Kidney (tissue), 13 donors: ENCODE measurements at regions not wholly inside any gene's neighbourhood (a gene's known extent, or its start where the extent isn't known, plus 50 kb on each side); places are given as distances from the start of the nearest gene placed in this dataset.

Experiments used
- DNase-seq, 5 donors: peaks; one replicate each; pipeline ENCODE4 v3.0.0-alpha.2; 2013 to 2020
- FAIRE-seq: peaks from 2 replicates; lab custom pipeline; 2012; peaks lifted over from hg19 to GRCh38; lab: Jason Lieb, UNC
- H3K27ac ChIP-seq, 2 donors: one replicate each; pipeline ENCODE4 v1.7.0; 2013; ENCODE audit warnings: low read depth in 2 of 2, low read length in 2 of 2, inconsistent platforms in 1 of 2
- H3K27me3 ChIP-seq: one replicate; pipeline ENCODE4 v1.7.1; 2013; ENCODE audit warnings: low read length, inconsistent platforms; ENCODE audit not compliant: control insufficient read depth, insufficient read depth
- H3K36me3 ChIP-seq, 3 donors: one replicate each; pipeline versions ENCODE4 v1.7.0 to v1.7.1; 2013; ENCODE audit warnings: low read length in 3 of 3, control low read depth in 1 of 3, inconsistent platforms in 1 of 3; ENCODE audit not compliant: insufficient read depth in 3 of 3, control insufficient read depth in 2 of 3
- H3K4me1 ChIP-seq, 3 donors: one replicate each; pipeline versions ENCODE4 v1.7.0 to v1.7.1; 2013; ENCODE audit warnings: low read length in 3 of 3, inconsistent platforms in 1 of 3, low read depth in 1 of 3; ENCODE audit not compliant: control insufficient read depth in 2 of 3, insufficient read depth in 2 of 3
- H3K4me3 ChIP-seq, 3 donors: one replicate each; pipeline versions ENCODE4 v1.7.0 to v1.8.1; 2013; ENCODE audit warnings: low read length in 3 of 3, control low read depth in 1 of 3, inconsistent platforms in 1 of 3
- H3K9ac ChIP-seq, 3 donors: one replicate each; pipeline versions ENCODE4 v1.7.0 to v1.7.1; 2013; ENCODE audit warnings: low read length in 3 of 3, control low read depth in 1 of 3, inconsistent platforms in 1 of 3
- H3K9me3 ChIP-seq, 3 donors: one replicate each; pipeline versions ENCODE4 v1.7.0 to v1.7.1; 2013; ENCODE audit warnings: low read length in 3 of 3, control low read depth in 1 of 3, inconsistent platforms in 1 of 3; ENCODE audit not compliant: control insufficient read depth in 2 of 3, insufficient read depth in 1 of 3
- intact Hi-C: fragments of 100-400 bp; cut with DNase I; formaldehyde crosslinking; loops from one replicate; pipeline ENCODE4 v1.11.1; 2022
- TF ChIP-seq, protein P1 (sequence below): IDR thresholded peaks from 3 replicates; pipeline ENCODE4 v1.5.1; 2012; ENCODE audit warnings: mild to moderate bottlenecking, moderate library complexity, borderline replicate concordance; ENCODE audit not compliant: insufficient read depth; ENCODE audit errors: extremely low read depth
- donor health status: control.
- donor health status: control.
- donor health status: control.
- donor health status: control.
- donor health status: control.
- donor health status: DM: yes; HTN: yes; CAD: no.
- donor health status: Normal renal cell carcinoma (clear cell type).

DNA sequence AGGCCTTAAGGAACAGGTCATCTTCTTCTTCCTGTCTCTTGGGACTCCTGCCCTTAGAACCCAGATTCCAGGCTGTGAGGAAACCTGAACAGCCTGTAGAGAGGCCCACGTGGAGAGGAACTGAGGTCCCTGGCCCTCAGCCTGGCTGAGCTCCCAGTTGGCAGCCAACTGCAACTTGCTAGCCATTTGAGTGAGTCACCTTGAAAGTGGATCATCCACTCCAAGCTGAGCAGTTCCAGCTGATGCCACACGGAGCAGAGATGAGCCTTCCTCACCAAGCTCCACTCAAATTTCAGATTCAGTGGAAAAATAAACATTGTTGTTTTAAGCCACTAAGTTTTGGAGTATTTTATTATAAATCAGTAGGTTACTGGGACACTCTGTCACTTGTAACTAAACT, 392.5 kb downstream of the BCOR start:
- Histone ChIP-seq H3K27me3 (no peaks in the 10 kb centered on the region), H3K9me3 (no peaks in the 10 kb centered on the region), H3K4me3 (no peak overlapping the region), H3K4me1 (no peaks in the 10 kb centered on the region), H3K36me3 (no peaks in the 10 kb centered on the region), H3K9ac (no peak overlapping the region), H3K27ac (no peak overlapping the region)
- FAIRE-seq (peak; percentile 51), DNase-seq (peak in 2 of 5 donors; percentile 19 to 82)
- TF ChIP-seq, protein P1, sequence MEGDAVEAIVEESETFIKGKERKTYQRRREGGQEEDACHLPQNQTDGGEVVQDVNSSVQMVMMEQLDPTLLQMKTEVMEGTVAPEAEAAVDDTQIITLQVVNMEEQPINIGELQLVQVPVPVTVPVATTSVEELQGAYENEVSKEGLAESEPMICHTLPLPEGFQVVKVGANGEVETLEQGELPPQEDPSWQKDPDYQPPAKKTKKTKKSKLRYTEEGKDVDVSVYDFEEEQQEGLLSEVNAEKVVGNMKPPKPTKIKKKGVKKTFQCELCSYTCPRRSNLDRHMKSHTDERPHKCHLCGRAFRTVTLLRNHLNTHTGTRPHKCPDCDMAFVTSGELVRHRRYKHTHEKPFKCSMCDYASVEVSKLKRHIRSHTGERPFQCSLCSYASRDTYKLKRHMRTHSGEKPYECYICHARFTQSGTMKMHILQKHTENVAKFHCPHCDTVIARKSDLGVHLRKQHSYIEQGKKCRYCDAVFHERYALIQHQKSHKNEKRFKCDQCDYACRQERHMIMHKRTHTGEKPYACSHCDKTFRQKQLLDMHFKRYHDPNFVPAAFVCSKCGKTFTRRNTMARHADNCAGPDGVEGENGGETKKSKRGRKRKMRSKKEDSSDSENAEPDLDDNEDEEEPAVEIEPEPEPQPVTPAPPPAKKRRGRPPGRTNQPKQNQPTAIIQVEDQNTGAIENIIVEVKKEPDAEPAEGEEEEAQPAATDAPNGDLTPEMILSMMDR: peak; percentile 38
- intact Hi-C loops: no loop called here

DNA sequence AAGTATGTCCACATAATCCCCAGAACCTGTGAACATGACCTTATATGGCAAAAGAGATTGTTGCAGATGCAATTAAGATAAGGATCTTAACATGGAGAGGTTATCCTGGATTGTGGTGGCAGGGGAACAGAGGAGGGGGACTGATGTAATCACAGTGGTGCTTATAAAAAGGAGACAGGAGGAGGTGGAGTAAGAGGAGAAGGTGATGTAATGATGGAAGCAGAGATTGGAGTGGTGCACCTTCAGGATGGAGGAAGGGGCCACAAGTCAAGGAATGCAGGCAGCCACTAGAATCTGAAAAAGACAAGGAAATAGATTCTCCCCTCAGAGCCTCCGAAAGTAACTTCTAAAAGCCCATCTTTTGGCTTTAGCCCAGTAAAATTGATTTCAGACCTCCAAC, 388.4 kb downstream of the BCOR start:
- Histone ChIP-seq H3K4me3 (no peak overlapping the region), H3K27ac (no peak overlapping the region), H3K36me3 (no peaks in the 10 kb centered on the region), H3K27me3 (peaks cover 2% of the 10 kb centered on the region), H3K9me3 (no peaks in the 10 kb centered on the region), H3K4me1 (peaks cover 0 to 2% (median 0%) of the 10 kb centered on the region in 3 donors), H3K9ac (no peak overlapping the region)
- no peak for FAIRE-seq
- DNase-seq: no peak
- TF ChIP-seq, protein P1: no peak
- intact Hi-C loops: no loop called here

DNA sequence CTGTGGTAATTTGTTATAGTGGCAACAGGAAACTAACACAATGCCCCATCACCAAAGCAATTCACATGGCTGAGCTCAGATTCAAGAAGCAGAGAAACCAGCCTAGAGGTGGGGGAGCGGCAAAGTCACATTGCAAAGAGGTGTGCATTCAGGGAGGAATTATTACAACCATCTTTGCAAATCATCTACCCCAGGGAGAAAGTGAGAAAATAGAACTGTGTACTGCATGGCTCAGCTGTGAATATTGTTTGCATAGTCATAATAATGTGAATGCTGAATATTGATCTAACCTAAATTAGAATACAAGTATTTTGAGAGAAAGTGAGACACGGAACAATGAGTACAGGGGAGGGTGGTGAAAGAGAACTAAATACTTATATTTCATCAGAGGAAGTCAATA, 387.9 kb downstream of the BCOR start:
- Histone ChIP-seq H3K36me3 (no peaks in the 10 kb centered on the region), H3K9ac (no peak overlapping the region), H3K27ac (no peak overlapping the region), H3K4me1 (peaks cover 0 to 2% (median 0%) of the 10 kb centered on the region in 3 donors), H3K27me3 (peaks cover 2% of the 10 kb centered on the region), H3K4me3 (no peak overlapping the region), H3K9me3 (no peaks in the 10 kb centered on the region)
- no peak for DNase-seq
- intact Hi-C loops: no loop called here
- no peak for FAIRE-seq
- TF ChIP-seq, protein P1: no peak

DNA sequence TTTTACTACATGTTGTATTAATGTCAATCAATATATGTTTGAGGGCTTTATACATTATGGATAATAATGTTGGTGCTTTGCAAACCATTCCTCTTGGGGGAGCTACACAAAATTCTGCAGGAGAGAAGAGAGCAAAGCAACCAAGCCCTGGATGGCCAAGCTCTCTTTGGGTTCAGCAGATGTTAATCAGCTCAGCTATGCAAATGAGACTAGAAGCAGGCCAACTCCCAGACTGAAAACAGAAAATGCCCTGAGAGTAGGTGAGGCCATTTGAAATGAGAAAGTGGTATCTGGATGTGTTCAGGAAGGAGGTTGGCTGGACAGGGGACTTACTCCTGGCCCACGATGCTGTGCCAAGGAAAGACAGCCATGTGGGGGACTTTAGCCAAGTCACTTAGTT, 387.0 kb downstream of the BCOR start:
- no peaks in the 10 kb centered on the region for H3K9me3 ChIP-seq
- H3K9ac ChIP-seq: no peak overlapping the region
- peaks cover 2% of the 10 kb centered on the region for H3K27me3 ChIP-seq
- TF ChIP-seq, protein P1: no peak
- H3K4me3 ChIP-seq: no peak overlapping the region
- intact Hi-C loops: no loop called here
- FAIRE-seq (no peak), DNase-seq (no peak)
- H3K36me3 ChIP-seq: no peaks in the 10 kb centered on the region
- peaks cover 0 to 3% (median 0%) of the 10 kb centered on the region in 3 donors for H3K4me1 ChIP-seq
- H3K27ac ChIP-seq: no peak overlapping the region
